ENCODE measurements at regions not wholly inside any gene's neighbourhood (a gene's known extent, or its start where the extent isn't known, plus 50 kb on each side); places are given as distances from the start of the nearest gene placed in this dataset.

DNA sequence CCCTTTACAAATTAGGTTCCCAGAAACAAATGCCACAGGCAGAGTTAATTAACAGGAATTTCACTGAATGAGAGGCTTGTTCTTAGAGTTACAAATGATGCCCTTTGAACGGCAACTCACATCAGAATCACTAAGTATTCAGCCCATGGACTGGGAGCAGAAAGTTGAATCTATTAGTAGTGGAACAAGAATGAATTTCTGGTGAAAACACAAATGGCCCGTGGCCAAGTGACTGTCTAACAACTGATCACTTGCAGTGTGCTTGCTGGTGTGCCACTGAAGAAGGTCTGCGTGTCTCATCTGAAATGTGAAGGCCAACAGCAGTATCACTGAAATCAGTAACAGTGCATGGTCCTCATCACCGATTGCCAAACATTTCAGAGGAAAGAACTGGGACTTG lies 893.4 kb upstream of the TMEM132C start:
- TF ChIP-seq, protein P1, sequence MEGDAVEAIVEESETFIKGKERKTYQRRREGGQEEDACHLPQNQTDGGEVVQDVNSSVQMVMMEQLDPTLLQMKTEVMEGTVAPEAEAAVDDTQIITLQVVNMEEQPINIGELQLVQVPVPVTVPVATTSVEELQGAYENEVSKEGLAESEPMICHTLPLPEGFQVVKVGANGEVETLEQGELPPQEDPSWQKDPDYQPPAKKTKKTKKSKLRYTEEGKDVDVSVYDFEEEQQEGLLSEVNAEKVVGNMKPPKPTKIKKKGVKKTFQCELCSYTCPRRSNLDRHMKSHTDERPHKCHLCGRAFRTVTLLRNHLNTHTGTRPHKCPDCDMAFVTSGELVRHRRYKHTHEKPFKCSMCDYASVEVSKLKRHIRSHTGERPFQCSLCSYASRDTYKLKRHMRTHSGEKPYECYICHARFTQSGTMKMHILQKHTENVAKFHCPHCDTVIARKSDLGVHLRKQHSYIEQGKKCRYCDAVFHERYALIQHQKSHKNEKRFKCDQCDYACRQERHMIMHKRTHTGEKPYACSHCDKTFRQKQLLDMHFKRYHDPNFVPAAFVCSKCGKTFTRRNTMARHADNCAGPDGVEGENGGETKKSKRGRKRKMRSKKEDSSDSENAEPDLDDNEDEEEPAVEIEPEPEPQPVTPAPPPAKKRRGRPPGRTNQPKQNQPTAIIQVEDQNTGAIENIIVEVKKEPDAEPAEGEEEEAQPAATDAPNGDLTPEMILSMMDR (IDR thresholded peaks at IDR 0.05), result no peak
- TF ChIP-seq EP300 (IDR thresholded peaks at IDR 0.05) (no peak), POLR2A (IDR thresholded peaks at IDR 0.05) (no peak), POLR2AphosphoS5 (IDR thresholded peaks at IDR 0.05) (no peak)

Data from stomach (tissue), 4 donors.